SK-N-SH treated with all-trans-retinoic acid at 6 μM for 48 hours (cell line): ENCODE measurements at regions not wholly inside any gene's neighbourhood (a gene's known extent, or its start where the extent isn't known, plus 50 kb on each side); places are given as distances from the start of the nearest gene placed in this dataset.

Source experiments
- ATAC-seq: fragments of 200-7000 bp; cut with Tn5 transposase; 3 replicates; pipeline ENCODE4 v1.9.1; 2020; ENCODE audit warnings: mild to moderate bottlenecking, moderate library complexity
- ARNTL ChIP-seq: fragments of 450-650 bp; formaldehyde crosslinking; IDR thresholded peaks from 2 replicates; pipeline ENCODE4 v1.5.0; 2020; ENCODE audit warnings: low read depth, mild to moderate bottlenecking, moderate library complexity, borderline replicate concordance
- BACH2 ChIP-seq: fragments of 250-450 bp; sonication (Bioruptor Pico); IDR thresholded peaks from 2 replicates; pipeline ENCODE4 v1.9.0; 2021; ENCODE audit warnings: mild to moderate bottlenecking, borderline replicate concordance
- CREB5 ChIP-seq: fragments of 250-450 bp; sonication (Bioruptor Pico); IDR thresholded peaks from 2 replicates; pipeline ENCODE4 v1.5.1; 2020; ENCODE audit warnings: low read depth, mild to moderate bottlenecking, moderate library complexity
- CSDC2 ChIP-seq: fragments of 250-450 bp; sonication (Bioruptor Pico); IDR thresholded peaks from 2 replicates; pipeline ENCODE4 v1.5.0; 2020; ENCODE audit warnings: mild to moderate bottlenecking, moderate library complexity
- ESRRG ChIP-seq: fragments of 250-450 bp; sonication (Bioruptor Pico); IDR thresholded peaks from 2 replicates; pipeline ENCODE4 v1.6.1; 2021; ENCODE audit warnings: mild to moderate bottlenecking
- GLIS3 ChIP-seq: fragments of 250-450 bp; sonication (Bioruptor Pico); IDR thresholded peaks from 2 replicates; pipeline ENCODE4 v1.5.0; 2020; ENCODE audit warnings: mild to moderate bottlenecking, moderate library complexity
- ISL1 ChIP-seq: fragments of 250-450 bp; sonication (Bioruptor Pico); IDR thresholded peaks from 2 replicates; pipeline ENCODE4 v2.1.2; 2022; ENCODE audit warnings: mild to moderate bottlenecking, moderate library complexity
- OSR1 ChIP-seq: fragments of 250-450 bp; sonication (Bioruptor Pico); IDR thresholded peaks from 2 replicates; pipeline ENCODE4 v1.8.0; 2022; ENCODE audit warnings: moderate library complexity, mild to moderate bottlenecking, inconsistent platforms
- POU6F1 ChIP-seq: fragments of 250-450 bp; sonication (Bioruptor Pico); IDR thresholded peaks from 2 replicates; pipeline ENCODE4 v1.8.0; 2021; ENCODE audit warnings: low read depth, mild to moderate bottlenecking, moderate library complexity, borderline replicate concordance
- RARB ChIP-seq: fragments of 250-450 bp; sonication (Bioruptor Pico); IDR thresholded peaks from 2 replicates; pipeline ENCODE4 v1.8.0; 2021; ENCODE audit warnings: mild to moderate bottlenecking, moderate library complexity
- SNAI2 ChIP-seq: fragments of 250-450 bp; sonication (Bioruptor Pico); IDR thresholded peaks from 2 replicates; pipeline ENCODE4 v1.5.0; 2020; ENCODE audit warnings: mild to moderate bottlenecking, moderate library complexity
- TCF4 ChIP-seq: fragments of 250-450 bp; sonication (Bioruptor Pico); IDR thresholded peaks from 2 replicates; pipeline ENCODE4 v1.8.0; 2021; ENCODE audit warnings: mild to moderate bottlenecking, moderate library complexity, borderline replicate concordance
- TOX ChIP-seq: fragments of 250-450 bp; sonication (Bioruptor Pico); IDR thresholded peaks from 2 replicates; pipeline ENCODE4 v1.8.0; 2021; ENCODE audit warnings: mild to moderate bottlenecking, moderate library complexity, borderline replicate concordance
- TSHZ2 ChIP-seq: fragments of 250-450 bp; sonication (Bioruptor Pico); IDR thresholded peaks from 2 replicates; pipeline ENCODE4 v1.5.0; 2020; ENCODE audit warnings: mild to moderate bottlenecking, moderate library complexity
- ZC3H10 ChIP-seq: fragments of 250-450 bp; sonication (Bioruptor Pico); IDR thresholded peaks from 2 replicates; pipeline ENCODE4 v1.5.1; 2021; ENCODE audit warnings: mild to moderate bottlenecking, moderate library complexity
- ZFP3 ChIP-seq: fragments of 250-450 bp; sonication (Bioruptor Pico); IDR thresholded peaks from 2 replicates; pipeline ENCODE4 v1.5.0; 2020; ENCODE audit warnings: mild to moderate bottlenecking, moderate library complexity
- ZFP30 ChIP-seq: fragments of 450-650 bp; formaldehyde crosslinking; IDR thresholded peaks from 2 replicates; pipeline ENCODE4 v1.5.0; 2022; ENCODE audit warnings: mild to moderate bottlenecking, moderate library complexity
- ZNF565 ChIP-seq: fragments of 450-650 bp; formaldehyde crosslinking; conservative IDR thresholded peaks from 2 replicates; pipeline ENCODE4 v1.5.0; 2020; ENCODE audit warnings: low read depth, mild to moderate bottlenecking, moderate library complexity
- ZNF70 ChIP-seq: fragments of 450-650 bp; formaldehyde crosslinking; IDR thresholded peaks from 2 replicates; pipeline ENCODE4 v1.5.0; 2020; ENCODE audit warnings: mild to moderate bottlenecking, moderate library complexity
- ZNF8 ChIP-seq: fragments of 450-650 bp; formaldehyde crosslinking; IDR thresholded peaks from 2 replicates; pipeline ENCODE4 v1.5.0; 2020; ENCODE audit warnings: mild to moderate bottlenecking, moderate library complexity
- TF ChIP-seq, protein P1 (sequence below): fragments of 250-450 bp; sonication (Bioruptor Pico); IDR thresholded peaks from 2 replicates; pipeline ENCODE4 v1.5.1; 2021; ENCODE audit warnings: mild to moderate bottlenecking, moderate library complexity

- ATAC-seq = no peak
- TF ChIP-seq GLIS3 (CRISPR knock-in tag) (no peak), ESRRG (CRISPR knock-in tag) (no peak), TOX (no peak), POU6F1 (CRISPR knock-in tag) (no peak), TSHZ2 (no peak), ZNF70 (no peak), CREB5 (CRISPR knock-in tag) (no peak), ZFP3 (no peak), CSDC2 (CRISPR knock-in tag) (no peak), OSR1 (CRISPR knock-in tag) (no peak), BACH2 (CRISPR knock-in tag) (no peak), ISL1 (CRISPR knock-in tag) (no peak), ZC3H10 (no peak), ZNF565 (CRISPR knock-in tag) (no peak), RARB (CRISPR knock-in tag) (no peak), SNAI2 (no peak), TCF4 (CRISPR knock-in tag) (no peak), ZNF8 (no peak), ZFP30 (CRISPR knock-in tag) (no peak), ARNTL (no peak)
Observed at GRCh38 chr10:78391585-78391984, 357.9 kb downstream of the RPS24 start.

- no peak for ATAC-seq
- no peak for TF ChIP-seq ZC3H10
- no peak for TF ChIP-seq GLIS3 (CRISPR knock-in tag)
- no peak for TF ChIP-seq ZFP3
- no peak for TF ChIP-seq POU6F1 (CRISPR knock-in tag)
- no peak for TF ChIP-seq ZNF565 (CRISPR knock-in tag)
- TF ChIP-seq TOX = no peak
- TF ChIP-seq, protein P1, sequence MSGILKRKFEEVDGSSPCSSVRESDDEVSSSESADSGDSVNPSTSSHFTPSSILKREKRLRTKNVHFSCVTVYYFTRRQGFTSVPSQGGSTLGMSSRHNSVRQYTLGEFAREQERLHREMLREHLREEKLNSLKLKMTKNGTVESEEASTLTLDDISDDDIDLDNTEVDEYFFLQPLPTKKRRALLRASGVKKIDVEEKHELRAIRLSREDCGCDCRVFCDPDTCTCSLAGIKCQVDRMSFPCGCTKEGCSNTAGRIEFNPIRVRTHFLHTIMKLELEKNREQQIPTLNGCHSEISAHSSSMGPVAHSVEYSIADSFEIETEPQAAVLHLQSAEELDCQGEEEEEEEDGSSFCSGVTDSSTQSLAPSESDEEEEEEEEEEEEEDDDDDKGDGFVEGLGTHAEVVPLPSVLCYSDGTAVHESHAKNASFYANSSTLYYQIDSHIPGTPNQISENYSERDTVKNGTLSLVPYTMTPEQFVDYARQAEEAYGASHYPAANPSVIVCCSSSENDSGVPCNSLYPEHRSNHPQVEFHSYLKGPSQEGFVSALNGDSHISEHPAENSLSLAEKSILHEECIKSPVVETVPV (CRISPR knock-in tag) = no peak
- TF ChIP-seq RARB (CRISPR knock-in tag) = no peak
- TF ChIP-seq TCF4 (CRISPR knock-in tag) = no peak
- no peak for TF ChIP-seq OSR1 (CRISPR knock-in tag)
- TF ChIP-seq ISL1 (CRISPR knock-in tag) = no peak
- no peak for TF ChIP-seq CSDC2 (CRISPR knock-in tag)
- TF ChIP-seq TSHZ2 = no peak
- TF ChIP-seq SNAI2 = no peak
- TF ChIP-seq ESRRG (CRISPR knock-in tag) = no peak
- no peak for TF ChIP-seq ZNF70
- no peak for TF ChIP-seq CREB5 (CRISPR knock-in tag)
- TF ChIP-seq ZNF8 = no peak
Observed at GRCh38 chr10:78392197-78392596, 358.5 kb downstream of the RPS24 start.
